Psoas muscle (tissue), 7 donors: ENCODE measurements at regions not wholly inside any gene's neighbourhood (a gene's known extent, or its start where the extent isn't known, plus 50 kb on each side); places are given as distances from the start of the nearest gene placed in this dataset.

ENCODE experiments used
- ATAC-seq, 4 donors: fragments of 200-7000 bp; cut with Tn5 transposase; one replicate each; pipeline ENCODE4 v1.9.1; 2020; ENCODE audit warnings: moderate library complexity in 3 of 4, mild to moderate bottlenecking in 2 of 4
- DNase-seq, 2 donors: peaks; one replicate each; pipeline ENCODE4 v3.0.0-alpha.2; 2020
- H3K27ac ChIP-seq: fragments of 200-600 bp; one replicate; pipeline ENCODE4 v1.8.0; 2022
- H3K27me3 ChIP-seq, 3 donors: fragments of 200-600 bp in 1 of 3; one replicate each; pipeline versions ENCODE4 v1.6.1 to v1.8.0; 2013 to 2022; ENCODE audit warnings: low read length in 2 of 3, mild to moderate bottlenecking in 2 of 3, moderate library complexity in 1 of 3; ENCODE audit not compliant: insufficient read depth in 3 of 3
- H3K36me3 ChIP-seq, 2 donors: fragments of 200-600 bp in 1 of 2; one replicate each; pipeline versions ENCODE4 v1.6.1 to v1.8.0; 2013 to 2022; ENCODE audit warnings: low read depth in 1 of 2, mild to moderate bottlenecking in 1 of 2, moderate library complexity in 1 of 2; ENCODE audit not compliant: insufficient read depth in 1 of 2
- H3K4me1 ChIP-seq: fragments of 200-600 bp; one replicate; pipeline ENCODE4 v1.8.0; 2022
- H3K4me3 ChIP-seq: fragments of 200-600 bp; one replicate; pipeline ENCODE4 v1.8.0; 2022; ENCODE audit warnings: mild to moderate bottlenecking
- H3K9me3 ChIP-seq: fragments of 200-600 bp; one replicate; pipeline ENCODE4 v1.8.0; 2022
- CTCF ChIP-seq: fragments of 200-600 bp; IDR thresholded peaks from one replicate; pipeline ENCODE4 v1.8.0; 2022; ENCODE audit warnings: antibody characterized with exemption
- WGBS, 3 donors: extraction: QIAGEN DNeasy Blood & Tissue Kit; methylation state at CpG; one replicate each; pipeline versions ENCODE4 v1.1.6 to v1.1.7; 2013; 5-methylcytosine and 5-hydroxymethylcytosine counted together
- intact Hi-C, 2 donors: fragments of 100-400 bp; cut with DNase I; formaldehyde crosslinking; loops; one replicate each; pipeline versions ENCODE4 v1.11.0 to v1.14.2; 2022
- donor health status: healthy with polysubstance abuse.
- donor health status: DM: no; HTN: no; CAD: no; lungs with moderate emphysema.
- donor health status: Bipolar disorder and iron deficiency.
- donor health status: healthy.
- donor health status: DM: yes; HTN: yes; CAD: no.
- donor health status: DM: no; HTN: no; CAD: no.
- donor health status: DM: yes; HTN: yes; CAD: no.

GRCh38 chr12:61998791-61999190 lies 261.4 kb upstream of the USP15 start:
- Histone ChIP-seq H3K27ac (no peak overlapping the region), H3K9me3 (no peaks in the 10 kb centered on the region), H3K4me3 (no peak overlapping the region), H3K4me1 (no peaks in the 10 kb centered on the region), H3K27me3 (no peaks in the 10 kb centered on the region), H3K36me3 (no peaks in the 10 kb centered on the region)
- intact Hi-C loops = no loop called here
- WGBS, 3 donors = 7 to 14% (median 10%) methylated on average over 2 of the region's 2 CpGs
- DNase-seq (no peak), ATAC-seq (no peak)
- no peak for TF ChIP-seq CTCF

GRCh38 chr12:61999311-61999710 lies 260.9 kb upstream of the USP15 start:
- intact Hi-C loops = no loop called here
- no peak for DNase-seq
- H3K4me1 ChIP-seq = no peaks in the 10 kb centered on the region
- H3K9me3 ChIP-seq = no peaks in the 10 kb centered on the region
- H3K4me3 ChIP-seq = no peak overlapping the region
- H3K27ac ChIP-seq = no peak overlapping the region
- H3K27me3 ChIP-seq = no peaks in the 10 kb centered on the region
- TF ChIP-seq CTCF = no peak
- WGBS, 3 donors = 53 to 68% (median 55%) methylated on average over 4 of the region's 4 CpGs
- no peak for ATAC-seq
- H3K36me3 ChIP-seq = no peaks in the 10 kb centered on the region

GRCh38 chr12:62001424-62001823 lies 258.8 kb upstream of the USP15 start:
- Histone ChIP-seq H3K9me3 (no peaks in the 10 kb centered on the region), H3K4me3 (no peak overlapping the region), H3K27me3 (no peaks in the 10 kb centered on the region), H3K4me1 (no peaks in the 10 kb centered on the region), H3K27ac (no peak overlapping the region), H3K36me3 (no peaks in the 10 kb centered on the region)
- intact Hi-C loops = loop anchor here in 1 of 2 donors (10.0 kb wide), 1 partner anchor 193 kb away; a partner anchor contains a TSS
- WGBS, 3 donors = 91 to 95% (median 93%) methylated on average over 6 of the region's 6 CpGs
- DNase-seq (no peak), ATAC-seq (no peak)
- TF ChIP-seq CTCF = no peak

GRCh38 chr12:62003226-62003625 lies 257.0 kb upstream of the USP15 start:
- no peak for TF ChIP-seq CTCF
- DNase-seq (no peak), ATAC-seq (no peak)
- no peak overlapping the region for H3K27ac ChIP-seq
- 90 to 100% (median 91%) methylated on average over 1 of the region's 1 CpG for WGBS, 3 donors
- no peaks in the 10 kb centered on the region for H3K9me3 ChIP-seq
- intact Hi-C loops = loop anchor here in 1 of 2 donors (10.0 kb wide), 1 partner anchor 192 kb away; a partner anchor contains a TSS
- no peaks in the 10 kb centered on the region for H3K27me3 ChIP-seq
- H3K36me3 ChIP-seq = no peaks in the 10 kb centered on the region
- no peaks in the 10 kb centered on the region for H3K4me1 ChIP-seq
- no peak overlapping the region for H3K4me3 ChIP-seq

- ATAC-seq (no peak), DNase-seq (no peak)
- no peak overlapping the region for H3K4me3 ChIP-seq
- H3K27ac ChIP-seq = no peak overlapping the region
- H3K9me3 ChIP-seq = no peaks in the 10 kb centered on the region
- H3K36me3 ChIP-seq = no peaks in the 10 kb centered on the region
- no peaks in the 10 kb centered on the region for H3K4me1 ChIP-seq
- 23 to 84% (median 80%) methylated on average over 2 of the region's 2 CpGs for WGBS, 3 donors
- no peak for TF ChIP-seq CTCF
- H3K27me3 ChIP-seq = no peaks in the 10 kb centered on the region
- intact Hi-C loops = loop anchor here in 1 of 2 donors (10.0 kb wide), 1 partner anchor 191 kb away; a partner anchor contains a TSS
Observed at GRCh38 chr12:62003701-62004100, 256.5 kb upstream of the USP15 start.
